Kidney (tissue), 13 donors: ENCODE measurements at regions not wholly inside any gene's neighbourhood (a gene's known extent, or its start where the extent isn't known, plus 50 kb on each side); places are given as distances from the start of the nearest gene placed in this dataset.

Experiments used
- DNase-seq, 5 donors: peaks; one replicate each; pipeline ENCODE4 v3.0.0-alpha.2; 2013 to 2020
- FAIRE-seq: peaks from 2 replicates; lab custom pipeline; 2012; peaks lifted over from hg19 to GRCh38; lab: Jason Lieb, UNC
- H3K27ac ChIP-seq, 2 donors: one replicate each; pipeline ENCODE4 v1.7.0; 2013; ENCODE audit warnings: low read depth in 2 of 2, low read length in 2 of 2, inconsistent platforms in 1 of 2
- H3K27me3 ChIP-seq: one replicate; pipeline ENCODE4 v1.7.1; 2013; ENCODE audit warnings: low read length, inconsistent platforms; ENCODE audit not compliant: control insufficient read depth, insufficient read depth
- H3K36me3 ChIP-seq, 3 donors: one replicate each; pipeline versions ENCODE4 v1.7.0 to v1.7.1; 2013; ENCODE audit warnings: low read length in 3 of 3, control low read depth in 1 of 3, inconsistent platforms in 1 of 3; ENCODE audit not compliant: insufficient read depth in 3 of 3, control insufficient read depth in 2 of 3
- H3K4me1 ChIP-seq, 3 donors: one replicate each; pipeline versions ENCODE4 v1.7.0 to v1.7.1; 2013; ENCODE audit warnings: low read length in 3 of 3, inconsistent platforms in 1 of 3, low read depth in 1 of 3; ENCODE audit not compliant: control insufficient read depth in 2 of 3, insufficient read depth in 2 of 3
- H3K4me3 ChIP-seq, 3 donors: one replicate each; pipeline versions ENCODE4 v1.7.0 to v1.8.1; 2013; ENCODE audit warnings: low read length in 3 of 3, control low read depth in 1 of 3, inconsistent platforms in 1 of 3
- H3K9ac ChIP-seq, 3 donors: one replicate each; pipeline versions ENCODE4 v1.7.0 to v1.7.1; 2013; ENCODE audit warnings: low read length in 3 of 3, control low read depth in 1 of 3, inconsistent platforms in 1 of 3
- H3K9me3 ChIP-seq, 3 donors: one replicate each; pipeline versions ENCODE4 v1.7.0 to v1.7.1; 2013; ENCODE audit warnings: low read length in 3 of 3, control low read depth in 1 of 3, inconsistent platforms in 1 of 3; ENCODE audit not compliant: control insufficient read depth in 2 of 3, insufficient read depth in 1 of 3
- intact Hi-C: fragments of 100-400 bp; cut with DNase I; formaldehyde crosslinking; loops from one replicate; pipeline ENCODE4 v1.11.1; 2022
- TF ChIP-seq, protein P1 (sequence below): IDR thresholded peaks from 3 replicates; pipeline ENCODE4 v1.5.1; 2012; ENCODE audit warnings: mild to moderate bottlenecking, moderate library complexity, borderline replicate concordance; ENCODE audit not compliant: insufficient read depth; ENCODE audit errors: extremely low read depth
- donor health status: control.
- donor health status: control.
- donor health status: control.
- donor health status: control.
- donor health status: control.
- donor health status: DM: yes; HTN: yes; CAD: no.
- donor health status: Normal renal cell carcinoma (clear cell type).

DNA sequence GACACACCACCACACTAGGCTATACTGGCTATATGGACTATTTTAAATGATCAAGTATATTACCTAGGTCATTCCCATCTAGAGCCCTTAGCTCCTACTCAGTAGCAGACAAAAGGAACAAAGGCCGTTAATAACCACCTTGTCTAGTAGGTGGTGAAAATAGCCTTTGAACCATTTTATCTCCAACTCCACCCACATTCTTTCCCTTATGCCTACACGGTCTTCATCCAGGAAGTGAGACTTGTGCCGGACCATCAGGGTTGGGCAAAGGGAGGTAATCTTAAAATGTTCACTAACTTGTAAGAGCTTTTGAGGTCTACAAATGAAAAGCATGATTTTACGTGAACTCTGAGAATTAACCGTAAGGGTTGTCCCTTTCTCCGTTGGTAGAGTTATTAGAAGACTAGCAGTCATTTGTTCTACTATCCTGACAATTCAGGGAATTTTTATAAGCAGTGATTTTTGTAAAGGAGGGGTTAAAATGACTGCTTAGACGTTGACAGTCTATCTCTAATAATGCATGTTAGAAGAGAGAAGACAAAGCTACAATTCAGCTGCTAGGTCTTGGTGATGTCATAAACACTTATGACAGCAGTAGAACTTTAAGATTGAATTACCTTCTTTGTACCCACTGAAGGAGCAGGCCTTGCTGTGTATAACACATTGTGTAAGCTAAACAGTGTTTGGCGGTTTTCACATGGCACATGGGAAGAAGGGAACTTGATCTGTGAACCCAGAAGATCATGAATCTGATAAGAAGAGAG lies 371.8 kb upstream of the JAG1 start:
- Histone ChIP-seq H3K4me1 (no peaks in the 10 kb centered on the region), H3K27me3 (no peaks in the 10 kb centered on the region), H3K36me3 (no peaks in the 10 kb centered on the region), H3K9me3 (no peaks in the 10 kb centered on the region), H3K9ac (no peak overlapping the region), H3K4me3 (no peak overlapping the region), H3K27ac (no peak overlapping the region)
- intact Hi-C loops: no loop called here
- FAIRE-seq: no peak
- DNase-seq: no peak
- TF ChIP-seq, protein P1, sequence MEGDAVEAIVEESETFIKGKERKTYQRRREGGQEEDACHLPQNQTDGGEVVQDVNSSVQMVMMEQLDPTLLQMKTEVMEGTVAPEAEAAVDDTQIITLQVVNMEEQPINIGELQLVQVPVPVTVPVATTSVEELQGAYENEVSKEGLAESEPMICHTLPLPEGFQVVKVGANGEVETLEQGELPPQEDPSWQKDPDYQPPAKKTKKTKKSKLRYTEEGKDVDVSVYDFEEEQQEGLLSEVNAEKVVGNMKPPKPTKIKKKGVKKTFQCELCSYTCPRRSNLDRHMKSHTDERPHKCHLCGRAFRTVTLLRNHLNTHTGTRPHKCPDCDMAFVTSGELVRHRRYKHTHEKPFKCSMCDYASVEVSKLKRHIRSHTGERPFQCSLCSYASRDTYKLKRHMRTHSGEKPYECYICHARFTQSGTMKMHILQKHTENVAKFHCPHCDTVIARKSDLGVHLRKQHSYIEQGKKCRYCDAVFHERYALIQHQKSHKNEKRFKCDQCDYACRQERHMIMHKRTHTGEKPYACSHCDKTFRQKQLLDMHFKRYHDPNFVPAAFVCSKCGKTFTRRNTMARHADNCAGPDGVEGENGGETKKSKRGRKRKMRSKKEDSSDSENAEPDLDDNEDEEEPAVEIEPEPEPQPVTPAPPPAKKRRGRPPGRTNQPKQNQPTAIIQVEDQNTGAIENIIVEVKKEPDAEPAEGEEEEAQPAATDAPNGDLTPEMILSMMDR: no peak

DNA sequence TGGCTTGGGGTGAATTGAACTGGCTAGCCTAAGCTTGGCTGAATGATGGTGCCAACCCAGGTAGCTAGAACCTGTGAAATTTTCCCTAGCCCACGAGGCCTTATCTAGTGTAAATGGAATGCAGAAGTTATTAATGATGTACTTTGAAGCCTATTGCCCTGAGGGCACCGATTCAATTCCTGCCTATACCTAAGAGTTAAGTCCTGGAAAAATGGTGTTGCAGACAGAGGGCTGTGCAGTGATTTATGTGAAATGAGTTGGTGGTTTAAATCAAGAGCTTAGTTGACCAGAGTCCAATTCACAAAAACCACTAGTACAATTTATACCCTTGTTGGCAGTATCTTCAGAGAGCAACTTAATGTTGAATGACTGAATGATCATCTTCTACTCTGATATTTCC lies 373.8 kb upstream of the JAG1 start:
- Histone ChIP-seq H3K4me1 (no peaks in the 10 kb centered on the region), H3K27ac (no peak overlapping the region), H3K36me3 (no peaks in the 10 kb centered on the region), H3K27me3 (no peaks in the 10 kb centered on the region), H3K9ac (no peak overlapping the region), H3K4me3 (no peak overlapping the region), H3K9me3 (no peaks in the 10 kb centered on the region)
- DNase-seq: peak in 1 of 5 donors; percentile 31
- TF ChIP-seq, protein P1: no peak
- intact Hi-C loops: no loop called here
- FAIRE-seq: no peak

DNA sequence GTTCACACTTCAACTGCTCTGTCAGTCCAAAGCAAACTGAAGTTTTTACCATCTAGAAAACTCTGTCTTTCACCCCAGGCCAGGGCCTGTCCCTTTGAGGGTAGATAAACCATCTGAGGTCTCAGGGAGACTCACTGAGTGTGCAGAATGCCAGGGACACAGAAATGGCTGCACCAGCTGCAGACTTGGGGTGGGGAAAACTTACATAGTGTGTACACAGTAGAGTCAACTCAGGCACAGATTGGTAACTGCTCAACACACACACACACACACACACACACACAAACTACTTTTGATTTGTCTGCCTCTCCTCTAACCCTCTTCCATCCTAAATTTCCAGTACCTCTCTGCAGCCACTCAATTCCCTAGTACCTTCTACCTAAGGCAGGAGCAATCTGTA lies 374.9 kb upstream of the JAG1 start:
- DNase-seq (no peak), FAIRE-seq (no peak)
- intact Hi-C loops: no loop called here
- Histone ChIP-seq H3K27me3 (no peaks in the 10 kb centered on the region), H3K4me1 (no peaks in the 10 kb centered on the region), H3K4me3 (no peak overlapping the region), H3K9me3 (no peaks in the 10 kb centered on the region), H3K36me3 (no peaks in the 10 kb centered on the region), H3K9ac (no peak overlapping the region), H3K27ac (no peak overlapping the region)
- TF ChIP-seq, protein P1: no peak
